KG1 (cell line): ENCODE measurements at regions not wholly inside any gene's neighbourhood (a gene's known extent, or its start where the extent isn't known, plus 50 kb on each side); places are given as distances from the start of the nearest gene placed in this dataset.
"Not testable (repeated sequence)": the region's sequence is repeated elsewhere in the genome, so short reads cannot be mapped to it uniquely, and the experiment has no call there.

Experiments
- DNase-seq: peaks from one replicate; lab custom pipeline; 2025; lab: John Stamatoyannopoulos, UW

- no peak for DNase-seq
Observed at GRCh38 chr12:124652661-124653060, 85.2 kb upstream of the NCOR2 start.

GRCh38 chr12:124651516-124652273 lies 84.3 kb upstream of the NCOR2 start:
- no peak for DNase-seq

GRCh38 chr12:124650912-124651311 lies 83.5 kb upstream of the NCOR2 start:
- DNase-seq, result no peak

- no peak for DNase-seq
Observed at GRCh38 chr12:124648710-124649384, 81.4 kb upstream of the NCOR2 start.

GRCh38 chr12:124647316-124647715 lies 79.9 kb upstream of the NCOR2 start:
- no peak for DNase-seq

- no peak for DNase-seq
Observed at GRCh38 chr12:124646385-124647230, 79.2 kb upstream of the NCOR2 start.

- DNase-seq, result no peak
Observed at GRCh38 chr12:124645530-124646244, 78.3 kb upstream of the NCOR2 start.

GRCh38 chr12:124643768-124644167 lies 76.4 kb upstream of the NCOR2 start:
- not testable (repeated sequence) for DNase-seq

- DNase-seq, result no peak
Observed at GRCh38 chr12:124642105-124642504, 74.7 kb upstream of the NCOR2 start.

- DNase-seq, result no peak
Observed at GRCh38 chr12:124641591-124641990, 74.2 kb upstream of the NCOR2 start.

GRCh38 chr12:124640056-124640455 lies 72.6 kb upstream of the NCOR2 start:
- DNase-seq, result no peak

GRCh38 chr12:124639122-124639806 lies 71.9 kb upstream of the NCOR2 start:
- DNase-seq, result no peak

- no peak for DNase-seq
Observed at GRCh38 chr12:124637581-124637981, 70.2 kb upstream of the NCOR2 start.

GRCh38 chr12:124637163-124637562 lies 69.8 kb upstream of the NCOR2 start:
- no peak for DNase-seq

- DNase-seq, result no peak
Observed at GRCh38 chr12:124636138-124636978, 68.9 kb upstream of the NCOR2 start.

GRCh38 chr12:124635316-124635715 lies 67.9 kb upstream of the NCOR2 start:
- no peak for DNase-seq

- no peak for DNase-seq
Observed at GRCh38 chr12:124633365-124634362, 66.3 kb upstream of the NCOR2 start.

- DNase-seq, result no peak
Observed at GRCh38 chr12:124632519-124632984, 65.1 kb upstream of the NCOR2 start.

GRCh38 chr12:124631681-124632256 lies 64.4 kb upstream of the NCOR2 start:
- no peak for DNase-seq
